SK-N-MC (cell line): ENCODE measurements at regions not wholly inside any gene's neighbourhood (a gene's known extent, or its start where the extent isn't known, plus 50 kb on each side); places are given as distances from the start of the nearest gene placed in this dataset.

Experiments used
- EZH2 ChIP-seq: fragments of 200-600 bp; sonication (generic); IDR thresholded peaks from one replicate; pipeline ENCODE4 v1.6.1; 2017; ENCODE audit warnings: antibody characterized with exemption
- POLR2AphosphoS5 ChIP-seq: IDR thresholded peaks from 2 replicates; pipeline ENCODE4 v1.6.1; 2012; ENCODE audit warnings: mild to moderate bottlenecking, low read depth, low read length, borderline replicate concordance

GRCh38 chr12:125220404-125221273, 155.4 kb downstream of the AACS start:
- TF ChIP-seq POLR2AphosphoS5 (no peak), EZH2 (no peak)
